SK-N-SH (cell line): ENCODE measurements at regions not wholly inside any gene's neighbourhood (a gene's known extent, or its start where the extent isn't known, plus 50 kb on each side); places are given as distances from the start of the nearest gene placed in this dataset.

ENCODE experiments used
- CTCF ChIA-PET: fragments of 300-600, 350-600 bp; formaldehyde crosslinking; extraction: SDS; loops from one replicate; lab custom pipeline; 2021; lab: Yijun Ruan, JAX
- POLR2A ChIA-PET: fragments of 350-600 bp; sonication (Branson Sonifier 250); formaldehyde crosslinking; extraction: SDS; loops from one replicate; lab custom pipeline; 2020; ENCODE audit warnings: antibody characterized with exemption, inconsistent platforms; lab: Yijun Ruan, JAX
- DNase-seq: peaks from one replicate; pipeline ENCODE4 v3.0.0; 2012
- H2AFZ ChIP-seq: fragments of 200-600 bp; sonication (generic); 2 replicates; pipeline ENCODE4 v1.8.1; 2016; ENCODE audit warnings: antibody characterized with exemption, mild to moderate bottlenecking, low read depth
- H3F3A ChIP-seq: fragments of 200-600 bp; sonication (generic); replicated peaks from 2 replicates; pipeline ENCODE3; 2016; ENCODE audit warnings: antibody characterized with exemption, mild to moderate bottlenecking; ENCODE audit not compliant: insufficient read depth
- H3K27ac ChIP-seq, 2 experiments: fragments of 200-500 bp in 1 of 2; fragments of 200-600 bp in 1 of 2; sonication (Bioruptor generic) in 1 of 2; sonication (generic), shearing (Covaris generic) in 1 of 2; 2 replicates each; pipeline versions ENCODE4 v1.5.1 to v1.6.1; 2014 to 2016; ENCODE audit warnings: low read depth in 2 of 2, inconsistent platforms in 1 of 2, low read length in 1 of 2, mild to moderate bottlenecking in 1 of 2, mixed read lengths in 1 of 2
- H3K27me3 ChIP-seq: fragments of 200-600 bp; sonication (generic), shearing (Covaris generic); 2 replicates; pipeline ENCODE4 v1.6.1; 2016; ENCODE audit warnings: mixed run types; ENCODE audit not compliant: insufficient read depth
- H3K36me3 ChIP-seq, 2 experiments: fragments of 200-500 bp in 1 of 2; fragments of 200-600 bp in 1 of 2; sonication (Bioruptor generic) in 1 of 2; sonication (generic) in 1 of 2; replicated peaks in 1 of 2; 2 replicates each; pipeline versions ENCODE3 to v1.5.1; 2014 to 2016; ENCODE audit warnings: low read length in 1 of 2, mild to moderate bottlenecking in 1 of 2; ENCODE audit not compliant: insufficient read depth in 2 of 2, control insufficient read depth in 1 of 2
- H3K4me1 ChIP-seq, 2 experiments: fragments of 200-500 bp in 1 of 2; fragments of 200-600 bp in 1 of 2; sonication (Bioruptor generic) in 1 of 2; sonication (generic), shearing (Covaris generic) in 1 of 2; 2 replicates each; pipeline versions ENCODE4 v1.5.1 to v1.6.1; 2014 to 2016; ENCODE audit warnings: low read depth in 1 of 2, low read length in 1 of 2, mixed run types in 1 of 2; ENCODE audit not compliant: insufficient read depth in 2 of 2, control insufficient read depth in 1 of 2
- H3K4me2 ChIP-seq: fragments of 200-600 bp; sonication (generic), shearing (Covaris generic); 2 replicates; pipeline ENCODE4 v1.6.1; 2017; ENCODE audit warnings: mixed run types
- H3K4me3 ChIP-seq, 2 experiments: fragments of 200-500 bp in 1 of 2; fragments of 200-600 bp in 1 of 2; sonication (Bioruptor generic) in 1 of 2; sonication (generic), shearing (Covaris generic) in 1 of 2; 2 replicates each; pipeline versions ENCODE4 v1.5.1 to v1.8.1; 2014 to 2016; ENCODE audit warnings: low read depth in 2 of 2, inconsistent platforms in 1 of 2, low read length in 1 of 2, mild to moderate bottlenecking in 1 of 2, mixed read lengths in 1 of 2, moderate library complexity in 1 of 2
- H3K79me2 ChIP-seq: fragments of 200-600 bp; sonication (generic); 2 replicates; pipeline ENCODE4 v1.8.1; 2017; ENCODE audit warnings: mild to moderate bottlenecking; ENCODE audit not compliant: insufficient read depth
- H3K9ac ChIP-seq: fragments of 200-600 bp; sonication (generic); 2 replicates; pipeline ENCODE4 v1.6.1; 2017; ENCODE audit warnings: mixed run types
- H3K9me2 ChIP-seq: fragments of 200-600 bp; sonication (generic); 2 replicates; pipeline ENCODE4 v1.6.1; 2017; ENCODE audit warnings: mixed run types
- H3K9me3 ChIP-seq: fragments of 200-600 bp; sonication (generic); 2 replicates; pipeline ENCODE4 v1.6.1; 2017; ENCODE audit warnings: mixed run types, mild to moderate bottlenecking, moderate library complexity
- H4K20me1 ChIP-seq: fragments of 200-600 bp; sonication (generic); 2 replicates; pipeline ENCODE4 v1.6.1; 2017; ENCODE audit warnings: mild to moderate bottlenecking, mixed run types; ENCODE audit not compliant: insufficient read depth
- ELF1 ChIP-seq: IDR thresholded peaks from 2 replicates; pipeline ENCODE4 v1.4.0; 2012
- EP300 ChIP-seq, 2 experiments: IDR thresholded peaks; 2 replicates each; pipeline versions ENCODE4 v1.4.0 to v1.6.1; 2012; ENCODE audit warnings: borderline replicate concordance in 1 of 2, low read depth in 1 of 2, low read length in 1 of 2
- FOSL2 ChIP-seq: IDR thresholded peaks from 2 replicates; pipeline ENCODE4 v1.4.0; 2012; ENCODE audit warnings: low read depth, mild to moderate bottlenecking, moderate library complexity, borderline replicate concordance
- FOXJ3 ChIP-seq: sonication (generic); formaldehyde crosslinking; IDR thresholded peaks from 2 replicates; pipeline ENCODE4 v1.5.1; 2020; ENCODE audit warnings: mild to moderate bottlenecking, missing genetic modification reagents
- FOXM1 ChIP-seq: IDR thresholded peaks from 2 replicates; pipeline ENCODE4 v1.4.0; 2012; ENCODE audit warnings: low read depth, mild to moderate bottlenecking
- JUND ChIP-seq: IDR thresholded peaks from 2 replicates; pipeline ENCODE4 v1.4.0; 2012
- MXI1 ChIP-seq: IDR thresholded peaks from 2 replicates; pipeline ENCODE4 v1.6.1; 2012; ENCODE audit warnings: mild to moderate bottlenecking, low read depth, low read length, improper control_type of control experiment
- NFIC ChIP-seq: IDR thresholded peaks from 2 replicates; pipeline ENCODE4 v1.4.0; 2012; ENCODE audit warnings: borderline replicate concordance
- NRF1 ChIP-seq: IDR thresholded peaks from 2 replicates; pipeline ENCODE4 v1.6.1; 2012; ENCODE audit warnings: low read depth, mild to moderate bottlenecking, low read length
- POLR2AphosphoS5 ChIP-seq: IDR thresholded peaks from 2 replicates; pipeline ENCODE4 v1.6.1; 2012; ENCODE audit warnings: low read depth, low read length
- RFX5 ChIP-seq: IDR thresholded peaks from 2 replicates; pipeline ENCODE4 v1.6.1; 2012; ENCODE audit warnings: mild to moderate bottlenecking, improper control_type of control experiment, low read length
- SIN3A ChIP-seq: IDR thresholded peaks from 2 replicates; pipeline ENCODE4 v1.6.1; 2012; ENCODE audit warnings: low read depth, mild to moderate bottlenecking, low read length, moderate library complexity, borderline replicate concordance
- SMC3 ChIP-seq: IDR thresholded peaks from 2 replicates; pipeline ENCODE4 v1.6.1; 2012; ENCODE audit warnings: low read depth, low read length, improper control_type of control experiment
- TAF1 ChIP-seq: IDR thresholded peaks from 2 replicates; pipeline ENCODE4 v1.6.1; 2012; ENCODE audit warnings: low read depth, mild to moderate bottlenecking, low read length, moderate library complexity, borderline replicate concordance
- TCF12 ChIP-seq: IDR thresholded peaks from 2 replicates; pipeline ENCODE4 v1.4.0; 2012
- YY1 ChIP-seq: IDR thresholded peaks from 2 replicates; pipeline ENCODE4 v1.4.0; 2012; ENCODE audit warnings: low read depth, mild to moderate bottlenecking
- WGBS: methylation state at CpG from one replicate; pipeline ENCODE4 v1.1.6; 2017; ENCODE audit warnings: low lambda C conversion rate; 5-methylcytosine and 5-hydroxymethylcytosine counted together
- TF ChIP-seq, protein P1 (sequence below): fragments of 150-350 bp; IDR thresholded peaks from 2 replicates; pipeline ENCODE4 v1.6.1; 2016; ENCODE audit warnings: mild to moderate bottlenecking, low read depth, low read length
- TF ChIP-seq, protein P2 (sequence below): fragments of 200-600 bp; sonication (generic); IDR thresholded peaks from 2 replicates; pipeline ENCODE4 v1.6.1; 2017; ENCODE audit warnings: antibody characterized with exemption, mild to moderate bottlenecking, moderate library complexity
- TF ChIP-seq, protein P3 (sequence below): IDR thresholded peaks from 2 replicates; pipeline ENCODE4 v1.6.1; 2012; ENCODE audit warnings: mild to moderate bottlenecking, low read depth, low read length, moderate library complexity
- TF ChIP-seq, protein P4 (sequence below): IDR thresholded peaks from 2 replicates; pipeline ENCODE4 v1.4.0; 2012; ENCODE audit warnings: low read depth
- TF ChIP-seq, protein P5 (sequence below): IDR thresholded peaks from 2 replicates; pipeline ENCODE4 v1.4.0; 2012; ENCODE audit warnings: low read depth, borderline replicate concordance

DNA sequence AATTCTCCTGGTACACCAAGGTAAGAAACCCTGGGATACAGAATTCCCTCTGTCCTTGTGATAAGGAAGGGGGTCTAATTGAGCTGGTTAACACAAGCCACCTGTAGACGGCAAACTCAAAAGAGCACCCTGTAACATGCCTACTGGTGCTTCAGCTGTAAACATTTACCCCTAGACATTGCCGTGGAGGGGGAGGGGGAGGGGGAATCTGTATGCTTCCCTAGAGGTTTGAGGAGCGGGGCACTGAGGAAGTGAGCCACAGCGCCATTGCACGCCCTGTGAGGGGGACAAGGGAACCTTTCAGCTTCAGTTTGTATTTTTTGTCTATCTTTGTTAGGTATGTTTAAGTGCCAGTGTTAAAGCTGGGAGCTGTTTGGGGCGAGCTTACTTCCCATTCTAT, 99.8 kb downstream of the AASDHPPT start:
- CTCF ChIA-PET, result no interaction called here
- Histone ChIP-seq H3K9me3 (no peaks in the 10 kb centered on the region), H3K27me3 (no peaks in the 10 kb centered on the region), H3K9me2 (no peaks in the 10 kb centered on the region), H3K27ac (no peak overlapping the region), H4K20me1 (no peaks in the 10 kb centered on the region), H2AFZ (no peak overlapping the region), H3K4me3 (no peak overlapping the region), H3K4me2 (no peak overlapping the region), H3K9ac (no peak overlapping the region), H3F3A (no peaks in the 10 kb centered on the region), H3K79me2 (no peaks in the 10 kb centered on the region), H3K4me1 (peaks cover 0 to 3% of the 10 kb centered on the region in 2 experiments; a peak in 2 of 4 replicates), H3K36me3 (no peaks in the 10 kb centered on the region)
- WGBS, result 77% methylated on average over 6 of the region's 6 CpGs
- no peak for DNase-seq
- POLR2A ChIA-PET, result no interaction called here
- TF ChIP-seq, protein P1, sequence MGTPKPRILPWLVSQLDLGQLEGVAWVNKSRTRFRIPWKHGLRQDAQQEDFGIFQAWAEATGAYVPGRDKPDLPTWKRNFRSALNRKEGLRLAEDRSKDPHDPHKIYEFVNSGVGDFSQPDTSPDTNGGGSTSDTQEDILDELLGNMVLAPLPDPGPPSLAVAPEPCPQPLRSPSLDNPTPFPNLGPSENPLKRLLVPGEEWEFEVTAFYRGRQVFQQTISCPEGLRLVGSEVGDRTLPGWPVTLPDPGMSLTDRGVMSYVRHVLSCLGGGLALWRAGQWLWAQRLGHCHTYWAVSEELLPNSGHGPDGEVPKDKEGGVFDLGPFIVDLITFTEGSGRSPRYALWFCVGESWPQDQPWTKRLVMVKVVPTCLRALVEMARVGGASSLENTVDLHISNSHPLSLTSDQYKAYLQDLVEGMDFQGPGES, result no peak
- TF ChIP-seq NRF1 (no peak), ELF1 (no peak), SIN3A (no peak), POLR2AphosphoS5 (no peak), FOXM1 (no peak), MXI1 (no peak), EP300 (IDR thresholded peaks at IDR 0.05; ENCODE audit: borderline replicate concordance in 1 of 2, low read depth in 1 of 2, low read length in 1 of 2) (no peak), NFIC (no peak), YY1 (no peak), SMC3 (no peak)
- TF ChIP-seq, protein P2, sequence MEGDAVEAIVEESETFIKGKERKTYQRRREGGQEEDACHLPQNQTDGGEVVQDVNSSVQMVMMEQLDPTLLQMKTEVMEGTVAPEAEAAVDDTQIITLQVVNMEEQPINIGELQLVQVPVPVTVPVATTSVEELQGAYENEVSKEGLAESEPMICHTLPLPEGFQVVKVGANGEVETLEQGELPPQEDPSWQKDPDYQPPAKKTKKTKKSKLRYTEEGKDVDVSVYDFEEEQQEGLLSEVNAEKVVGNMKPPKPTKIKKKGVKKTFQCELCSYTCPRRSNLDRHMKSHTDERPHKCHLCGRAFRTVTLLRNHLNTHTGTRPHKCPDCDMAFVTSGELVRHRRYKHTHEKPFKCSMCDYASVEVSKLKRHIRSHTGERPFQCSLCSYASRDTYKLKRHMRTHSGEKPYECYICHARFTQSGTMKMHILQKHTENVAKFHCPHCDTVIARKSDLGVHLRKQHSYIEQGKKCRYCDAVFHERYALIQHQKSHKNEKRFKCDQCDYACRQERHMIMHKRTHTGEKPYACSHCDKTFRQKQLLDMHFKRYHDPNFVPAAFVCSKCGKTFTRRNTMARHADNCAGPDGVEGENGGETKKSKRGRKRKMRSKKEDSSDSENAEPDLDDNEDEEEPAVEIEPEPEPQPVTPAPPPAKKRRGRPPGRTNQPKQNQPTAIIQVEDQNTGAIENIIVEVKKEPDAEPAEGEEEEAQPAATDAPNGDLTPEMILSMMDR, result no peak

DNA sequence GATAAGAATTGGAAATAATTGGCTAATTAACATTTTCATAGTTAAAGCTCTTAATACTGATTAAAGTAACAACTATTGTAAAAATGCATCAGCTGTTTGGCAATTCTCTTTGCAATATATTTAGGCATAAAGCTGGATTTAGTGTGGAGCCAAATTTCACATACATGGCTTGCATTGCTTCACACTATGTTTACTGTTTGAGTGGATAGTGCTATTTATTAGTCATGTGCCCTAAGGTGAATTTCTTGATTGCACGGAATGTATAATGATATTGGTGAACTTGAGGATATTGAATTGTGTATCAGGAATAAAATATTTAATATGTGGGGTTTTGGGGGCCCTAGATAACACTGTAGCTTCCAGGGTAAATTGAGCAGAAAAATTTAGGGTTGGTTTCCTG, 100.9 kb downstream of the AASDHPPT start:
- ChIA-PET POLR2A (no interaction called here), CTCF (no interaction called here)
- no peak for DNase-seq
- H2AFZ ChIP-seq, result no peak overlapping the region
- TF ChIP-seq FOXM1 (no peak), RFX5 (no peak), FOSL2 (no peak), TAF1 (no peak), NFIC (no peak), JUND (no peak), NRF1 (no peak), TCF12 (no peak), FOXJ3 (CRISPR knock-in tag) (no peak), SMC3 (no peak)
- TF ChIP-seq, protein P3, sequence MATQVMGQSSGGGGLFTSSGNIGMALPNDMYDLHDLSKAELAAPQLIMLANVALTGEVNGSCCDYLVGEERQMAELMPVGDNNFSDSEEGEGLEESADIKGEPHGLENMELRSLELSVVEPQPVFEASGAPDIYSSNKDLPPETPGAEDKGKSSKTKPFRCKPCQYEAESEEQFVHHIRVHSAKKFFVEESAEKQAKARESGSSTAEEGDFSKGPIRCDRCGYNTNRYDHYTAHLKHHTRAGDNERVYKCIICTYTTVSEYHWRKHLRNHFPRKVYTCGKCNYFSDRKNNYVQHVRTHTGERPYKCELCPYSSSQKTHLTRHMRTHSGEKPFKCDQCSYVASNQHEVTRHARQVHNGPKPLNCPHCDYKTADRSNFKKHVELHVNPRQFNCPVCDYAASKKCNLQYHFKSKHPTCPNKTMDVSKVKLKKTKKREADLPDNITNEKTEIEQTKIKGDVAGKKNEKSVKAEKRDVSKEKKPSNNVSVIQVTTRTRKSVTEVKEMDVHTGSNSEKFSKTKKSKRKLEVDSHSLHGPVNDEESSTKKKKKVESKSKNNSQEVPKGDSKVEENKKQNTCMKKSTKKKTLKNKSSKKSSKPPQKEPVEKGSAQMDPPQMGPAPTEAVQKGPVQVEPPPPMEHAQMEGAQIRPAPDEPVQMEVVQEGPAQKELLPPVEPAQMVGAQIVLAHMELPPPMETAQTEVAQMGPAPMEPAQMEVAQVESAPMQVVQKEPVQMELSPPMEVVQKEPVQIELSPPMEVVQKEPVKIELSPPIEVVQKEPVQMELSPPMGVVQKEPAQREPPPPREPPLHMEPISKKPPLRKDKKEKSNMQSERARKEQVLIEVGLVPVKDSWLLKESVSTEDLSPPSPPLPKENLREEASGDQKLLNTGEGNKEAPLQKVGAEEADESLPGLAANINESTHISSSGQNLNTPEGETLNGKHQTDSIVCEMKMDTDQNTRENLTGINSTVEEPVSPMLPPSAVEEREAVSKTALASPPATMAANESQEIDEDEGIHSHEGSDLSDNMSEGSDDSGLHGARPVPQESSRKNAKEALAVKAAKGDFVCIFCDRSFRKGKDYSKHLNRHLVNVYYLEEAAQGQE, result no peak
- TF ChIP-seq, protein P4, sequence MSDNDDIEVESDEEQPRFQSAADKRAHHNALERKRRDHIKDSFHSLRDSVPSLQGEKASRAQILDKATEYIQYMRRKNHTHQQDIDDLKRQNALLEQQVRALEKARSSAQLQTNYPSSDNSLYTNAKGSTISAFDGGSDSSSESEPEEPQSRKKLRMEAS, result no peak
- TF ChIP-seq, protein P5, sequence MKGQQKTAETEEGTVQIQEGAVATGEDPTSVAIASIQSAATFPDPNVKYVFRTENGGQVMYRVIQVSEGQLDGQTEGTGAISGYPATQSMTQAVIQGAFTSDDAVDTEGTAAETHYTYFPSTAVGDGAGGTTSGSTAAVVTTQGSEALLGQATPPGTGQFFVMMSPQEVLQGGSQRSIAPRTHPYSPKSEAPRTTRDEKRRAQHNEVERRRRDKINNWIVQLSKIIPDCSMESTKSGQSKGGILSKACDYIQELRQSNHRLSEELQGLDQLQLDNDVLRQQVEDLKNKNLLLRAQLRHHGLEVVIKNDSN, result no peak
- H3K4me2 ChIP-seq, result no peak overlapping the region
- no peaks in the 10 kb centered on the region for H3K36me3 ChIP-seq
- no peaks in the 10 kb centered on the region for H3K9me3 ChIP-seq
- no peak overlapping the region for H3K27ac ChIP-seq
- no peaks in the 10 kb centered on the region for H3F3A ChIP-seq
- no peaks in the 10 kb centered on the region for H3K27me3 ChIP-seq
- peaks cover 0 to 2% of the 10 kb centered on the region in 2 experiments; a peak in 2 of 4 replicates for H3K4me1 ChIP-seq
- 46% methylated on average over 1 of the region's 1 CpG for WGBS
- H3K9me2 ChIP-seq, result no peaks in the 10 kb centered on the region
- no peak overlapping the region for H3K9ac ChIP-seq
- H4K20me1 ChIP-seq, result no peaks in the 10 kb centered on the region
- H3K79me2 ChIP-seq, result no peaks in the 10 kb centered on the region
- H3K4me3 ChIP-seq, result no peak overlapping the region
